22Rv1 (cell line): ENCODE measurements at regions not wholly inside any gene's neighbourhood (a gene's known extent, or its start where the extent isn't known, plus 50 kb on each side); places are given as distances from the start of the nearest gene placed in this dataset.

Experiments used
- ZFX ChIP-seq: fragments of 450-650 bp; IDR thresholded peaks from 2 replicates; pipeline ENCODE4 v1.6.1; 2017; ENCODE audit warnings: antibody characterized with exemption, borderline replicate concordance
- TF ChIP-seq, protein P1 (sequence below): fragments of 450-650 bp; IDR thresholded peaks from 2 replicates; pipeline ENCODE4 v1.5.1; 2017; ENCODE audit warnings: mild to moderate bottlenecking

DNA sequence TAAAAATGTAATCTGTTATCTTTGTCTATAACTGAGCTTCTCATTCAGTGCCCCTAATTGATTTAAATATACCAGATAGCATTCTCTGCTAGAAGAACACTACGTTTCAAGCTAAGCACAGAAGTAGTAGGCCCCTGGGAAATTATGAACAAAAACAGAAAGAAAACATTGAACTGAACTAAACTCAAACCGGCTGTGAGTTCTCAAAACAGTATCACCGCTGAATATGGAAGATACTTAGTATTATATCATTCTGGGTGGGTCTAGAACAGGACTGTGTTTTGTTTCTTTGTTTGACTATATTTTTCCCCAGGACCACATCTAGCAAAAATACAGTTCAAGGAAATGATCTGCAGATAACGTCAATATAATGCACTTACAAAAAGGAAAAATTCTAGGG is 95.1 kb upstream of the HMHB1 start:
- TF ChIP-seq, protein P1, sequence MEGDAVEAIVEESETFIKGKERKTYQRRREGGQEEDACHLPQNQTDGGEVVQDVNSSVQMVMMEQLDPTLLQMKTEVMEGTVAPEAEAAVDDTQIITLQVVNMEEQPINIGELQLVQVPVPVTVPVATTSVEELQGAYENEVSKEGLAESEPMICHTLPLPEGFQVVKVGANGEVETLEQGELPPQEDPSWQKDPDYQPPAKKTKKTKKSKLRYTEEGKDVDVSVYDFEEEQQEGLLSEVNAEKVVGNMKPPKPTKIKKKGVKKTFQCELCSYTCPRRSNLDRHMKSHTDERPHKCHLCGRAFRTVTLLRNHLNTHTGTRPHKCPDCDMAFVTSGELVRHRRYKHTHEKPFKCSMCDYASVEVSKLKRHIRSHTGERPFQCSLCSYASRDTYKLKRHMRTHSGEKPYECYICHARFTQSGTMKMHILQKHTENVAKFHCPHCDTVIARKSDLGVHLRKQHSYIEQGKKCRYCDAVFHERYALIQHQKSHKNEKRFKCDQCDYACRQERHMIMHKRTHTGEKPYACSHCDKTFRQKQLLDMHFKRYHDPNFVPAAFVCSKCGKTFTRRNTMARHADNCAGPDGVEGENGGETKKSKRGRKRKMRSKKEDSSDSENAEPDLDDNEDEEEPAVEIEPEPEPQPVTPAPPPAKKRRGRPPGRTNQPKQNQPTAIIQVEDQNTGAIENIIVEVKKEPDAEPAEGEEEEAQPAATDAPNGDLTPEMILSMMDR = no peak
- TF ChIP-seq ZFX = no peak
